ENCODE measurements at regions not wholly inside any gene's neighbourhood (a gene's known extent, or its start where the extent isn't known, plus 50 kb on each side); places are given as distances from the start of the nearest gene placed in this dataset.

DNA sequence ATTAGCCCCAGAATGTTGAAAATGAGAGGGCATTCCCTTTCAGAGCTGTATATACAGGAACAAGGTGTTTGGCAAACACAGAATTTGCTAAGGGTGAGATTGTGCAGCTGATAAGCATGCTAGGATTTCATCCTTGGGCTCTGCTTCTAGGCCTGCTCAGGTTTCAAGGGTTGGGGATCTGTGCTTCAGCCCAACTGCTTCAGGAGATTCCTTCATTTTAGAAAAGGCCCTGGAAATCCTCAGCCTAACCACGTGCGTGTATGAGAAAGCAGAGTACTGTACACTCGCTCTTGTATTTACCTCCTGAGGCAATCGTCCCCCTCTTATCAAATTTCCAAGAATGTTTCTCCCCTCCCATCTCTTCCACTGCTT lies 291.6 kb upstream of the ARGLU1 start:
- TF ChIP-seq, protein P1, sequence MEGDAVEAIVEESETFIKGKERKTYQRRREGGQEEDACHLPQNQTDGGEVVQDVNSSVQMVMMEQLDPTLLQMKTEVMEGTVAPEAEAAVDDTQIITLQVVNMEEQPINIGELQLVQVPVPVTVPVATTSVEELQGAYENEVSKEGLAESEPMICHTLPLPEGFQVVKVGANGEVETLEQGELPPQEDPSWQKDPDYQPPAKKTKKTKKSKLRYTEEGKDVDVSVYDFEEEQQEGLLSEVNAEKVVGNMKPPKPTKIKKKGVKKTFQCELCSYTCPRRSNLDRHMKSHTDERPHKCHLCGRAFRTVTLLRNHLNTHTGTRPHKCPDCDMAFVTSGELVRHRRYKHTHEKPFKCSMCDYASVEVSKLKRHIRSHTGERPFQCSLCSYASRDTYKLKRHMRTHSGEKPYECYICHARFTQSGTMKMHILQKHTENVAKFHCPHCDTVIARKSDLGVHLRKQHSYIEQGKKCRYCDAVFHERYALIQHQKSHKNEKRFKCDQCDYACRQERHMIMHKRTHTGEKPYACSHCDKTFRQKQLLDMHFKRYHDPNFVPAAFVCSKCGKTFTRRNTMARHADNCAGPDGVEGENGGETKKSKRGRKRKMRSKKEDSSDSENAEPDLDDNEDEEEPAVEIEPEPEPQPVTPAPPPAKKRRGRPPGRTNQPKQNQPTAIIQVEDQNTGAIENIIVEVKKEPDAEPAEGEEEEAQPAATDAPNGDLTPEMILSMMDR (IDR thresholded peaks at IDR 0.05; ENCODE audit: insufficient read depth, low read length, poor library complexity, severe bottlenecking), result no peak
- TF ChIP-seq EZH2phosphoT487 (conservative IDR thresholded peaks at IDR 0.05; ENCODE audit: low read length), result no peak

All from SU-DHL-6 (cell line).